GM23338 (cell line): ENCODE measurements at regions not wholly inside any gene's neighbourhood (a gene's known extent, or its start where the extent isn't known, plus 50 kb on each side); places are given as distances from the start of the nearest gene placed in this dataset.

Experiments used
- ATAC-seq: fragments of 200-7000 bp; cut with Tn5 transposase; 3 replicates; pipeline ENCODE4 v1.9.1; 2020
- DNase-seq: peaks from one replicate; pipeline ENCODE4 v3.0.0-alpha.2; 2015; ENCODE audit warnings: low spot score
- H2AFZ ChIP-seq: fragments of 200-600 bp; sonication (generic); 2 replicates; pipeline ENCODE4 v1.8.0; 2016; ENCODE audit warnings: antibody characterized with exemption, mild to moderate bottlenecking, moderate library complexity
- H3F3A ChIP-seq: fragments of 200-600 bp; sonication (generic); replicated peaks from 2 replicates; pipeline ENCODE4 v1.8.0; 2017; ENCODE audit warnings: antibody characterized with exemption, mixed run types, low read depth
- H3K27ac ChIP-seq: fragments of 200-600 bp; sonication (generic); 2 replicates; pipeline ENCODE4 v1.6.1; 2016; ENCODE audit warnings: low read depth
- H3K27me3 ChIP-seq: fragments of 200-600 bp; sonication (generic); 2 replicates; pipeline ENCODE4 v1.8.0; 2016; ENCODE audit warnings: mild to moderate bottlenecking, mixed run types, moderate library complexity; ENCODE audit not compliant: insufficient read depth
- H3K36me3 ChIP-seq: fragments of 200-600 bp; sonication (generic); 2 replicates; pipeline ENCODE4 v1.8.0; 2016; ENCODE audit warnings: mild to moderate bottlenecking; ENCODE audit not compliant: insufficient read depth
- H3K4me1 ChIP-seq: fragments of 200-600 bp; sonication (generic); 2 replicates; pipeline ENCODE4 v1.8.0; 2016; ENCODE audit warnings: mild to moderate bottlenecking, moderate library complexity; ENCODE audit not compliant: insufficient read depth
- H3K4me2 ChIP-seq: fragments of 200-600 bp; sonication (generic); 2 replicates; pipeline ENCODE4 v1.7.1; 2017; ENCODE audit warnings: mixed run types
- H3K4me3 ChIP-seq: fragments of 200-600 bp; sonication (generic); 2 replicates; pipeline ENCODE4 v1.6.1; 2016; ENCODE audit warnings: mixed run types
- H3K79me2 ChIP-seq: fragments of 200-600 bp; sonication (generic); replicated peaks from 2 replicates; pipeline ENCODE4 v1.8.0; 2017; ENCODE audit warnings: mild to moderate bottlenecking; ENCODE audit not compliant: insufficient read depth
- H3K9me2 ChIP-seq: fragments of 200-600 bp; sonication (generic); 2 replicates; pipeline ENCODE4 v1.8.0; 2017; ENCODE audit not compliant: insufficient read depth
- H4K20me1 ChIP-seq: fragments of 200-600 bp; sonication (generic); replicated peaks from 2 replicates; pipeline ENCODE4 v1.8.0; 2017; ENCODE audit warnings: mild to moderate bottlenecking; ENCODE audit not compliant: insufficient read depth
- H3K27ac Mint-ChIP-seq: 2 replicates; pipeline ENCODE4 v1.8.0; 2020; ENCODE audit warnings: inconsistent platforms, mild to moderate bottlenecking, moderate library complexity, mixed read lengths
- H3K27me3 Mint-ChIP-seq: 3 replicates; pipeline ENCODE4 v1.8.0; 2022; ENCODE audit warnings: low read depth, mild to moderate bottlenecking, moderate library complexity, mixed read lengths, inconsistent platforms; ENCODE audit not compliant: insufficient read depth, poor library complexity
- H3K36me3 Mint-ChIP-seq: 3 replicates; pipeline ENCODE4 v1.8.0; 2021; ENCODE audit warnings: low read depth, mild to moderate bottlenecking, inconsistent platforms, moderate library complexity, mixed read lengths
- H3K4me1 Mint-ChIP-seq: 3 replicates; pipeline ENCODE4 v1.8.0; 2020; ENCODE audit warnings: mild to moderate bottlenecking, inconsistent platforms, mixed read lengths
- H3K4me3 Mint-ChIP-seq: 3 replicates; pipeline ENCODE4 v1.8.0; 2021; ENCODE audit warnings: moderate library complexity, mild to moderate bottlenecking, inconsistent platforms, mixed read lengths
- H3K9me3 Mint-ChIP-seq: 3 replicates; pipeline ENCODE4 v1.8.0; 2020; ENCODE audit warnings: moderate library complexity, mild to moderate bottlenecking, inconsistent platforms, mixed read lengths
- CREB1 ChIP-seq: fragments of 250-450 bp; sonication (Bioruptor Pico); IDR thresholded peaks from 2 replicates; pipeline ENCODE4 v1.5.0; 2020; ENCODE audit warnings: low read depth, mild to moderate bottlenecking, moderate library complexity
- CTCF ChIP-seq, 2 experiments: fragments of 200-600 bp in 1 of 2; sonication (generic) in 1 of 2; conservative IDR thresholded peaks; 2 replicates each; pipeline versions ENCODE4 v1.5.1 to v1.6.1; 2016 to 2017; ENCODE audit warnings: antibody characterized with exemption in 2 of 2, low read depth in 2 of 2, mild to moderate bottlenecking in 2 of 2, moderate library complexity in 1 of 2
- ETS1 ChIP-seq: IDR thresholded peaks from 2 replicates; pipeline ENCODE4 v1.6.1; 2016; ENCODE audit warnings: antibody characterized with exemption
- EZH2 ChIP-seq: fragments of 200-600 bp; sonication (generic); IDR thresholded peaks from one replicate; pipeline ENCODE4 v1.8.0; 2017; ENCODE audit warnings: antibody characterized with exemption, mild to moderate bottlenecking, low read depth; ENCODE audit not compliant: unreplicated experiment
- EZH2phosphoT487 ChIP-seq: fragments of 200-600 bp; sonication (generic); IDR thresholded peaks from one replicate; pipeline ENCODE4 v1.8.1; 2018; ENCODE audit warnings: antibody characterized with exemption; ENCODE audit not compliant: unreplicated experiment
- JUNB ChIP-seq: IDR thresholded peaks from one replicate; pipeline ENCODE4 v1.6.1; 2016; ENCODE audit warnings: antibody characterized with exemption; ENCODE audit not compliant: unreplicated experiment
- NANOG ChIP-seq: IDR thresholded peaks from 2 replicates; pipeline ENCODE4 v1.6.1; 2016; ENCODE audit warnings: antibody characterized with exemption, borderline replicate concordance
- POLR2AphosphoS5 ChIP-seq: IDR thresholded peaks from 2 replicates; pipeline ENCODE4 v1.6.1; 2016; ENCODE audit warnings: antibody characterized with exemption, low read depth
- REST ChIP-seq: IDR thresholded peaks from one replicate; pipeline ENCODE4 v1.6.1; 2018; ENCODE audit warnings: antibody characterized with exemption; ENCODE audit not compliant: unreplicated experiment
- STAT1 ChIP-seq: IDR thresholded peaks from one replicate; pipeline ENCODE4 v1.6.1; 2016; ENCODE audit warnings: antibody characterized with exemption; ENCODE audit not compliant: unreplicated experiment
- ZNF114 ChIP-seq: fragments of 250-450 bp; sonication (Bioruptor Pico); IDR thresholded peaks from 2 replicates; pipeline ENCODE4 v1.5.0; 2020; ENCODE audit warnings: mild to moderate bottlenecking, moderate library complexity
- ZNF331 ChIP-seq: fragments of 250-450 bp; sonication (Bioruptor Pico); IDR thresholded peaks from 2 replicates; pipeline ENCODE4 v1.5.0; 2020; ENCODE audit warnings: low read depth, mild to moderate bottlenecking, moderate library complexity
- ZNF462 ChIP-seq: fragments of 250-450 bp; sonication (Bioruptor Pico); IDR thresholded peaks from 2 replicates; pipeline ENCODE4 v1.5.0; 2020; ENCODE audit warnings: mild to moderate bottlenecking, moderate library complexity

GRCh38 chr12:60180298-60180697 lies 584.5 kb downstream of the SLC16A7 start:
- H3K4me3 Mint-ChIP-seq, result no peak overlapping the region
- no peaks in the 10 kb centered on the region for H3K36me3 Mint-ChIP-seq
- no peak for TF ChIP-seq ETS1
- no peak for TF ChIP-seq EZH2
- no peak for TF ChIP-seq ZNF462 (CRISPR knock-in tag)
- no peak for TF ChIP-seq CREB1 (CRISPR knock-in tag)
- TF ChIP-seq STAT1, result no peak
- TF ChIP-seq REST, result no peak
- no peak for TF ChIP-seq NANOG
- no peak for TF ChIP-seq POLR2AphosphoS5
- TF ChIP-seq ZNF331 (CRISPR knock-in tag), result no peak
- TF ChIP-seq CTCF (conservative IDR thresholded peaks at IDR 0.05; ENCODE audit: low read depth in 2 of 2), result no peak
- TF ChIP-seq ZNF114 (CRISPR knock-in tag), result no peak
- no peak for TF ChIP-seq EZH2phosphoT487
- no peak for TF ChIP-seq JUNB
- no peak overlapping the region for H3K27ac Mint-ChIP-seq
- ATAC-seq (no peak), DNase-seq (no peak)
- no peaks in the 10 kb centered on the region for H3K36me3 ChIP-seq
- H3K79me2 ChIP-seq, result no peaks in the 10 kb centered on the region
- no peaks in the 10 kb centered on the region for H3K4me1 Mint-ChIP-seq
- no peak overlapping the region for H3K27ac ChIP-seq
- no peak overlapping the region for H2AFZ ChIP-seq
- H3K4me1 ChIP-seq, result no peaks in the 10 kb centered on the region
- no peak overlapping the region for H3K4me2 ChIP-seq
- H3K9me3 Mint-ChIP-seq, result no peaks in the 10 kb centered on the region
- no peaks in the 10 kb centered on the region for H4K20me1 ChIP-seq
- H3K27me3 ChIP-seq, result no peaks in the 10 kb centered on the region
- no peaks in the 10 kb centered on the region for H3K27me3 Mint-ChIP-seq
- H3K9me2 ChIP-seq, result no peaks in the 10 kb centered on the region
- H3K4me3 ChIP-seq, result no peak overlapping the region
- H3F3A ChIP-seq, result no peaks in the 10 kb centered on the region
